GM23248 (cell line): ENCODE measurements at regions not wholly inside any gene's neighbourhood (a gene's known extent, or its start where the extent isn't known, plus 50 kb on each side); places are given as distances from the start of the nearest gene placed in this dataset.

Experiments used
- EZH2 ChIP-seq: fragments of 200-600 bp; sonication (generic); IDR thresholded peaks from 2 replicates; pipeline ENCODE4 v1.6.1; 2018; ENCODE audit warnings: antibody characterized with exemption, mild to moderate bottlenecking; ENCODE audit not compliant: insufficient read depth, poor library complexity, severe bottlenecking
- EZH2phosphoT487 ChIP-seq: fragments of 200-600 bp; sonication (generic); IDR thresholded peaks from 2 replicates; pipeline ENCODE4 v1.6.1; 2018; ENCODE audit warnings: antibody characterized with exemption, moderate library complexity, mild to moderate bottlenecking, low read depth; ENCODE audit not compliant: insufficient read depth

GRCh38 chr1:4166713-4167112 is 266.6 kb upstream of the C1orf174 start:
- TF ChIP-seq EZH2phosphoT487 (no peak), EZH2 (no peak)
